Naive thymus-derived CD4-positive, alpha-beta T cell (primary cell): ENCODE measurements at regions not wholly inside any gene's neighbourhood (a gene's known extent, or its start where the extent isn't known, plus 50 kb on each side); places are given as distances from the start of the nearest gene placed in this dataset.

Experiments used
- ATAC-seq: fragments of 150-1000 bp; cut with Tn5 transposase; 2 replicates; pipeline ENCODE4 v1.10.0; 2021; ENCODE audit warnings: mild to moderate bottlenecking, moderate library complexity
- CTCF ChIA-PET: fragments of 350-600 bp; sonication (Branson Sonifier 250); formaldehyde crosslinking; loops from one replicate; lab custom pipeline; 2021; ENCODE audit warnings: antibody characterized with exemption; lab: Charles Lee
- POLR2A ChIA-PET: fragments of 350-600 bp; sonication (Branson Sonifier 250); formaldehyde crosslinking; loops from one replicate; lab custom pipeline; 2021; ENCODE audit warnings: antibody characterized with exemption, inconsistent platforms; lab: Charles Lee
- DNase-seq, 9 donors: peaks; one replicate each; pipeline versions ENCODE4 v3.0.0 to v3.0.0-alpha.2; 2020 to 2022; ENCODE audit warnings: mixed read lengths in 1 of 9
- H3K27ac ChIP-seq: one replicate; pipeline ENCODE4 v1.7.0; 2013; ENCODE audit warnings: mild to moderate bottlenecking, low read depth, low read length, moderate library complexity
- H3K27me3 ChIP-seq, 2 donors: one replicate each; pipeline ENCODE4 v1.7.0; 2013; ENCODE audit warnings: low read length in 2 of 2, mild to moderate bottlenecking in 2 of 2, moderate library complexity in 2 of 2; ENCODE audit not compliant: control insufficient read depth in 2 of 2, insufficient read depth in 2 of 2
- H3K36me3 ChIP-seq, 3 experiments: 1 replicate in 2 of 3; 2 replicates in 1 of 3; pipeline ENCODE4 v1.7.0; 2013; ENCODE audit warnings: low read length in 3 of 3, mild to moderate bottlenecking in 3 of 3, moderate library complexity in 1 of 3; ENCODE audit not compliant: insufficient read depth in 3 of 3, control insufficient read depth in 2 of 3
- H3K4me1 ChIP-seq, 2 donors: one replicate each; pipeline ENCODE4 v1.7.0; 2013; ENCODE audit warnings: low read length in 2 of 2, mild to moderate bottlenecking in 2 of 2, moderate library complexity in 1 of 2; ENCODE audit not compliant: control insufficient read depth in 2 of 2, insufficient read depth in 2 of 2
- H3K4me3 ChIP-seq: 2 replicates; pipeline ENCODE4 v1.7.0; 2013; ENCODE audit warnings: mild to moderate bottlenecking, low read length
- H3K9me3 ChIP-seq, 3 experiments: 1 replicate in 2 of 3; 2 replicates in 1 of 3; pipeline ENCODE4 v1.7.0; 2013; ENCODE audit warnings: low read length in 3 of 3; ENCODE audit not compliant: control insufficient read depth in 2 of 3
- H3K27ac Mint-ChIP-seq, 9 donors: one replicate each; pipeline ENCODE4 v1.8.0; 2020 to 2022; ENCODE audit warnings: mixed read lengths in 9 of 9, mild to moderate bottlenecking in 8 of 9, moderate library complexity in 5 of 9, inconsistent platforms in 2 of 9
- H3K27me3 Mint-ChIP-seq, 5 donors: one replicate each; pipeline ENCODE4 v1.8.0; 2021 to 2022; ENCODE audit warnings: mixed read lengths in 5 of 5, mild to moderate bottlenecking in 1 of 5
- H3K36me3 Mint-ChIP-seq, 5 donors: one replicate each; pipeline ENCODE4 v1.8.0; 2020 to 2022; ENCODE audit warnings: mixed read lengths in 5 of 5, mild to moderate bottlenecking in 3 of 5, inconsistent platforms in 1 of 5
- H3K4me1 Mint-ChIP-seq, 7 donors: one replicate each; pipeline ENCODE4 v1.8.0; 2020 to 2022; ENCODE audit warnings: mixed read lengths in 7 of 7, mild to moderate bottlenecking in 3 of 7, inconsistent platforms in 1 of 7
- H3K4me3 Mint-ChIP-seq, 10 donors: one replicate each; pipeline ENCODE4 v1.8.0; 2020 to 2022; ENCODE audit warnings: mild to moderate bottlenecking in 10 of 10, mixed read lengths in 10 of 10, moderate library complexity in 6 of 10, inconsistent platforms in 2 of 10
- H3K9me3 Mint-ChIP-seq, 11 donors: one replicate each; pipeline ENCODE4 v1.8.0; 2020 to 2022; ENCODE audit warnings: mixed read lengths in 11 of 11, mild to moderate bottlenecking in 4 of 11, inconsistent platforms in 1 of 11, moderate library complexity in 1 of 11
- intact Hi-C, 2 donors: fragments of 100-400 bp; cut with micrococcal nuclease; formaldehyde crosslinking; loops; one replicate each; pipeline ENCODE4 v1.15.1; 2023

DNA sequence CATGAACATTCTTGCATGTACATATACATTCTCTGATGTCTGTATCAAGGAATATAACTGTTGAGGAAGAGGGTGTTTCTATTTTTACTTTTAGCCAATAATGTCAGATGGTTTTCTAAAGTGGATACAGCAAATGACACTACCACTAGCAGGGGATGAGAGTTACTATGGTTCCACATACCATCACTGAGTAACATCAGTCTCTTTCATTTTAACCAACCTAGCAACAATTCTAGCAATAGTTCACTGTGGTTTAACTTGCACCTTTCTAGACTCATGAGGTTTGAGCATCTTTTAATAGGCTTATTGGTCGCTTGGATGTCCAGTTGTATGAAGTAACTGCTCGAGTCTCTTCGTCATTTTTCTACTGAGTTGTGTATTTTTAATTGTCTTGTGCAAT is 68.5 kb upstream of the ZNF746 start:
- no peak overlapping the region for H3K4me3 Mint-ChIP-seq
- peaks cover 25 to 78% (median 70%) of the 10 kb centered on the region in 5 donors for H3K36me3 Mint-ChIP-seq
- Histone ChIP-seq H3K27me3 (no peaks in the 10 kb centered on the region), H3K36me3 (peaks cover 0 to 39% (median 0%) of the 10 kb centered on the region in 3 experiments), H3K4me3 (no peak overlapping the region), H3K4me1 (no peaks in the 10 kb centered on the region), H3K27ac (no peak overlapping the region), H3K9me3 (peaks cover 0 to 22% (median 0%) of the 10 kb centered on the region in 3 experiments)
- H3K27ac Mint-ChIP-seq, result no peak overlapping the region
- peaks cover 0 to 28% (median 14%) of the 10 kb centered on the region in 11 donors for H3K9me3 Mint-ChIP-seq
- ChIA-PET POLR2A (no interaction called here), CTCF (no interaction called here)
- no peaks in the 10 kb centered on the region for H3K27me3 Mint-ChIP-seq
- DNase-seq (no peak), ATAC-seq (no peak)
- intact Hi-C loops, result no loop called here
- peaks cover 10 to 54% (median 26%) of the 10 kb centered on the region in 7 donors for H3K4me1 Mint-ChIP-seq

DNA sequence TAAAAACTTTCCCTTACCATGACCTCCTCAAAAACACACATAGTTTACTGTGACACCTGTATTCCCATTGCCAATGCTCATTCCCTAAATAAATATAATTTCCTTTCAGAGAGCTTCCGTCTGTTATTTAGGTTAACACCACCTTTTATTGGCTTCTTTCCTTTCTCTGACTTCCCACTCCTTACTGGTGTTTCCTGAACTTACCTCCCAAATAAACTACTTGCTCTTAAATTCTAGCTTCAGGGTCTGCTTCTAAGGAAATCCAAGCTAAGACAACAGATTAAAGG is 67.4 kb upstream of the ZNF746 start:
- H3K4me1 ChIP-seq, result no peaks in the 10 kb centered on the region
- peaks cover 0 to 42% (median 0%) of the 10 kb centered on the region in 3 experiments for H3K36me3 ChIP-seq
- peaks cover 27 to 80% (median 65%) of the 10 kb centered on the region in 5 donors for H3K36me3 Mint-ChIP-seq
- no peak overlapping the region for H3K4me3 Mint-ChIP-seq
- CTCF ChIA-PET, result no interaction called here
- DNase-seq (no peak), ATAC-seq (no peak)
- peaks cover 0 to 12% (median 0%) of the 10 kb centered on the region in 3 experiments for H3K9me3 ChIP-seq
- no peaks in the 10 kb centered on the region for H3K27me3 Mint-ChIP-seq
- peaks cover 0 to 19% (median 11%) of the 10 kb centered on the region in 11 donors for H3K9me3 Mint-ChIP-seq
- intact Hi-C loops, result no loop called here
- H3K27me3 ChIP-seq, result no peaks in the 10 kb centered on the region
- H3K27ac ChIP-seq, result no peak overlapping the region
- POLR2A ChIA-PET, result no interaction called here
- peak overlapping the region in 1 of 9 donors; percentile 2 for H3K27ac Mint-ChIP-seq
- no peak overlapping the region for H3K4me3 ChIP-seq
- peaks cover 14 to 55% (median 27%) of the 10 kb centered on the region in 7 donors for H3K4me1 Mint-ChIP-seq

DNA sequence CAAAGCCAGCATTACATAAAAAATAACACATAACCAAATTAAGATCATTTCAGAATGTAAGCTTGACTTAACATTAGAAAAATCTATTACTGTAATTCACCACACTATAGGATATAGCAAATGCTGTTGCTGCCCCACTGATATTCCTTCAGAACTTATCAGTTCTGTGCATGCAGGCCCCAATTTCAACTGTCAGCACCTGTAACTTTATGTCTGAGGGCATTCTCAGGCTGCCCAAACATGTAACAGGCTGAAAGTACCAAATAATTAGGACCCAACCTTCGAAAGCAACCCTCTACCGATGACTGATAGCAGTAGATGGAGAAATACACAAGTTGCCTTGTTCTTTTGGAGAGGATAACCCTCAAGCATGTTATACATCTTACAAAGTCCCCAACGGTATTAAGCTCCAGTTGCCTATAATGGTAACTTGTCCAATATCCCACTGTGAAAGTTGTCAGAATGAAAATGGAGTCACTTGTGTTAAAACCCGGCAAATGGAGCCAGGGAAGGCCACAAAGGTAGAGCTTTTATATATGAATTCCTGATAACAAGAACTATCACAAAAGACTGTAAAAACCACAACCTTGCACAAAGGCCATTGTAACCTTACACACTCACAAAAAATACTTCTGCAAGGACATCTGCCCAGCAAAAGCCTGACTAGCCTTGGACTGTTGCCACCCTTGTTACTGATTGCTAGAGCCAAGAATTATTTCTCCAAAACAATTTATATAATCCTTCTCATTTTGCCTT is 66.9 kb upstream of the ZNF746 start:
- no peaks in the 10 kb centered on the region for H3K4me1 ChIP-seq
- Mint-ChIP-seq H3K9me3 (peaks cover 0 to 13% (median 8%) of the 10 kb centered on the region in 11 donors), H3K36me3 (peaks cover 24 to 77% (median 61%) of the 10 kb centered on the region in 5 donors), H3K4me3 (no peak overlapping the region), H3K4me1 (peaks cover 14 to 51% (median 27%) of the 10 kb centered on the region in 7 donors), H3K27ac (peak overlapping the region in 1 of 9 donors; percentile 2), H3K27me3 (no peaks in the 10 kb centered on the region)
- CTCF ChIA-PET, result no interaction called here
- peaks cover 0 to 42% (median 0%) of the 10 kb centered on the region in 3 experiments for H3K36me3 ChIP-seq
- ATAC-seq (no peak), DNase-seq (no peak)
- no peak overlapping the region for H3K27ac ChIP-seq
- no peaks in the 10 kb centered on the region for H3K27me3 ChIP-seq
- H3K9me3 ChIP-seq, result peaks cover 0 to 7% (median 0%) of the 10 kb centered on the region in 3 experiments
- H3K4me3 ChIP-seq, result no peak overlapping the region
- intact Hi-C loops, result no loop called here
- POLR2A ChIA-PET, result interaction anchor here (0.6 kb wide), 1 partner anchor 8 kb away, joined by 3 read pairs; no protein-coding TSS in a partner anchor

DNA sequence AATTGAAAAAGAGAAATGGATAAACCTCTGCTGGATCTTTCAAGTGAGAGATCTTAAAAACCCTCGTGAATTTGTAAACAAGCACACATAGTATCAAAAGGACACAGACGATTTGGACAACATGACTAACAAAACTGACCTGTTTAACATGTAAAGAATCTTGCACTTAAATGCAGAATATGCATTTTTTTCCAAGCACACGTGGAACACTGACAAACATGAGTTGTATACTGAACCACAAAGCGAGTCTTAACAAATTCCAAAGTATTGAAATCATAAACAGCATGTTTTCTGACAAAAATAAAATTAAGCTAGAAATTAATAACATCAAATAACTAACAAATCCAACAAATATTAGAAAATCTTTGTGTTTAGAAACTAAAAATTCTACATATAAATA is 65.0 kb upstream of the ZNF746 start:
- peak overlapping the region in 2 of 9 donors; percentile 22 to 77 for H3K27ac Mint-ChIP-seq

DNA sequence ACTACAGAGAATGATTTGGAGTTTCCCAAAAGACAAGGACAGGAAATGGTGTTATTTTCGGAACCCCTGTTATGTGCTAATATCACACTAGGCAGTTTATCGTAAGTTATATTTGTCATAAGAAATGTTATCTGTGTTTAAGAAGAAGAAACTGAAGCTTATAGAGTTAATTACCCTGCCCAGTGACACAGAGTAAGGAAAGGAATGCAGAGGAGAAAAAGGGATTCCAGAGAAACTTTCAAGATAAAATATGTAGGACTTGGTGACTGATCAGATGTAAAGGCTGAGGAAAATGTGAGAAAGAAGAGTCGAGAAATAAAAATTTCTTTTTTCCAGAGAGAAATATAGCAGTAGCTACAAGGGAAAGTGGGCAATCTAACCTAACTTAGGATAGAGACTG is 63.5 kb upstream of the ZNF746 start:
- Histone ChIP-seq H3K4me3 (no peak overlapping the region), H3K4me1 (no peaks in the 10 kb centered on the region), H3K36me3 (peaks cover 0 to 45% (median 0%) of the 10 kb centered on the region in 3 experiments), H3K9me3 (peaks cover 0 to 3% (median 0%) of the 10 kb centered on the region in 3 experiments), H3K27ac (no peak overlapping the region), H3K27me3 (no peaks in the 10 kb centered on the region)
- Mint-ChIP-seq H3K27me3 (no peaks in the 10 kb centered on the region), H3K36me3 (peaks cover 22 to 64% (median 42%) of the 10 kb centered on the region in 5 donors), H3K9me3 (peaks cover 0 to 5% (median 2%) of the 10 kb centered on the region in 11 donors), H3K4me1 (peaks cover 10 to 36% (median 19%) of the 10 kb centered on the region in 7 donors), H3K4me3 (no peak overlapping the region), H3K27ac (peak overlapping the region in 4 of 9 donors; percentile 0 to 36 (median 2))
- no peak for DNase-seq
- intact Hi-C loops, result no loop called here
- no peak for ATAC-seq
- CTCF ChIA-PET, result no interaction called here
- POLR2A ChIA-PET, result no interaction called here

More for the DNA sequence above, 65.0 kb upstream of the ZNF746 start:
- no peak overlapping the region for H3K4me3 Mint-ChIP-seq
- H3K9me3 ChIP-seq, result peaks cover 0 to 3% (median 0%) of the 10 kb centered on the region in 3 experiments
- ATAC-seq, result no peak
- no peaks in the 10 kb centered on the region for H3K4me1 ChIP-seq
- H3K4me3 ChIP-seq, result no peak overlapping the region
- H3K27me3 Mint-ChIP-seq, result no peaks in the 10 kb centered on the region
- peaks cover 21 to 65% (median 46%) of the 10 kb centered on the region in 5 donors for H3K36me3 Mint-ChIP-seq
- no peaks in the 10 kb centered on the region for H3K27me3 ChIP-seq
- CTCF ChIA-PET, result no interaction called here
- H3K27ac ChIP-seq, result no peak overlapping the region
- H3K4me1 Mint-ChIP-seq, result peaks cover 12 to 47% (median 27%) of the 10 kb centered on the region in 7 donors
- peaks cover 0 to 7% (median 3%) of the 10 kb centered on the region in 11 donors for H3K9me3 Mint-ChIP-seq
- H3K36me3 ChIP-seq, result peaks cover 0 to 44% (median 0%) of the 10 kb centered on the region in 3 experiments
- POLR2A ChIA-PET, result no interaction called here
- intact Hi-C loops, result no loop called here
- no peak for DNase-seq

DNA sequence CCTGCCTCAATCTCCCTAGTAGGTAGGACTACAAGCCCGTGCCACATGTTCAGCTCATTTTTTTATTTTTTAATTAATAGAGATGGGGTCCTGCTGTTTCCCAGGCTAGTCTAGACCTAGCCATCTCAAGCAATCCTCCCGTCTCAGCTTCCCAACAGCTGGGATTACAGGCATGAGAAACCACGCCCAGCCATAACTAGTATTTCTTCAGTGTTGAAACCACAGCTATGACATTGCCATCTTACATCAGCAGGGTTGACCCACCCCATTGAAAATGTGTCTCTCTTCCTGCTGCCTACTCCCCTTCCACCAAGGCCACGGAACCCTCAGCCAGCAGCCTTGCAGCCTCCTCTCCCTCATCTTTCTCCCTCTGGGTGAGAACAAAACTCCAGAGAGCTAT is 62.1 kb upstream of the ZNF746 start:
- ATAC-seq (no peak), DNase-seq (no peak)
- Mint-ChIP-seq H3K36me3 (peaks cover 12 to 57% (median 35%) of the 10 kb centered on the region in 5 donors), H3K4me3 (no peak overlapping the region), H3K27ac (peak overlapping the region in 4 of 9 donors; percentile 47 to 85 (median 58)), H3K27me3 (no peaks in the 10 kb centered on the region), H3K4me1 (peaks cover 5 to 27% (median 12%) of the 10 kb centered on the region in 7 donors), H3K9me3 (peaks cover 0 to 4% (median 0%) of the 10 kb centered on the region in 11 donors)
- Histone ChIP-seq H3K27me3 (no peaks in the 10 kb centered on the region), H3K36me3 (peaks cover 0 to 46% (median 0%) of the 10 kb centered on the region in 3 experiments), H3K27ac (no peak overlapping the region), H3K4me3 (no peak overlapping the region), H3K9me3 (peaks cover 0 to 3% (median 0%) of the 10 kb centered on the region in 3 experiments), H3K4me1 (no peaks in the 10 kb centered on the region)
- intact Hi-C loops, result no loop called here
- ChIA-PET CTCF (no interaction called here), POLR2A (no interaction called here)
